ENCODE measurements at regions not wholly inside any gene's neighbourhood (a gene's known extent, or its start where the extent isn't known, plus 50 kb on each side); places are given as distances from the start of the nearest gene placed in this dataset.

DNA sequence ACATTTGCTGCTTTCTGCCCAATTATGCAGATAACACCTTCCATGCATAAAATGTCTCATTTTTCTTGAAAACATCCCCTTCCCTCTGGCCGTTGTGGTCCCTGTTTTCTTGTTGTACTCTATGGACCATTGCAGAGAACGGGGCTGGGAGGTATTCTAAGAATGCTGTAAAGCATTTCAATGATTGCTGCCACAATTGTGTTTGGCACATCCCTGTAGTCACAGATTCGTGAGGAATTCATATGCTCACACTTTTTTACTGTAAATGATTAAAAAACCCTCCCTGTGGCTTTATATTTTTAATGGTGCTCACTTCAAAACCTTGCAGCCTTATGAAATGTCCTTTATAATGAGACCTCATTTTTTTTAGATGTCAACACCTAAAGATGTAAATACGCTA lies 207.2 kb upstream of the GBE1 start:
- TF ChIP-seq, protein P1, sequence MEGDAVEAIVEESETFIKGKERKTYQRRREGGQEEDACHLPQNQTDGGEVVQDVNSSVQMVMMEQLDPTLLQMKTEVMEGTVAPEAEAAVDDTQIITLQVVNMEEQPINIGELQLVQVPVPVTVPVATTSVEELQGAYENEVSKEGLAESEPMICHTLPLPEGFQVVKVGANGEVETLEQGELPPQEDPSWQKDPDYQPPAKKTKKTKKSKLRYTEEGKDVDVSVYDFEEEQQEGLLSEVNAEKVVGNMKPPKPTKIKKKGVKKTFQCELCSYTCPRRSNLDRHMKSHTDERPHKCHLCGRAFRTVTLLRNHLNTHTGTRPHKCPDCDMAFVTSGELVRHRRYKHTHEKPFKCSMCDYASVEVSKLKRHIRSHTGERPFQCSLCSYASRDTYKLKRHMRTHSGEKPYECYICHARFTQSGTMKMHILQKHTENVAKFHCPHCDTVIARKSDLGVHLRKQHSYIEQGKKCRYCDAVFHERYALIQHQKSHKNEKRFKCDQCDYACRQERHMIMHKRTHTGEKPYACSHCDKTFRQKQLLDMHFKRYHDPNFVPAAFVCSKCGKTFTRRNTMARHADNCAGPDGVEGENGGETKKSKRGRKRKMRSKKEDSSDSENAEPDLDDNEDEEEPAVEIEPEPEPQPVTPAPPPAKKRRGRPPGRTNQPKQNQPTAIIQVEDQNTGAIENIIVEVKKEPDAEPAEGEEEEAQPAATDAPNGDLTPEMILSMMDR (conservative IDR thresholded peaks at IDR 0.05), result no peak
- TF ChIP-seq ZFX (IDR thresholded peaks at IDR 0.05), result no peak
- no peak overlapping the region for H3K27ac ChIP-seq

DNA sequence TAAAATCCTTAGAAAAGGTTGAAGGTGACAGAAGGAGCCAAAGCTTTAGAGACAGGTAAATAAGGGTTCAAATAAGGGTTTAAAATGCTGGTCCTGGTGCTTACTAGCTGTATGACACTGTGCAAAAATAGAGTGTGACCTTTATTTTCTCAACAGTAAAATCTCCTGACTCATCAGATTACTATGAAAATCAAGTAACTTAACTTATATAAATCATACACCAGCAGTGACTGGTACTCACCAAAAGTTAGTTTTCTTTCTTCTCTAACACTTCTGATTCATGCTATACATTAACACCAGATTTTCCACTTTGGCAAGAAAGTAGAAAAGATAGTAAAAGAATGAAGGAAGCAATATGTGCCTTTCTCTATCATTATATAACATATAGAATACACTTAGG lies 205.9 kb upstream of the GBE1 start:
- H3K27ac ChIP-seq, result no peak overlapping the region
- TF ChIP-seq, protein P1 (conservative IDR thresholded peaks at IDR 0.05), result no peak
- TF ChIP-seq ZFX (IDR thresholded peaks at IDR 0.05), result no peak

GRCh38 chr3:81965696-81966095 lies 204.3 kb upstream of the GBE1 start:
- H3K27ac ChIP-seq, result no peak overlapping the region
- no peak for TF ChIP-seq ZFX (IDR thresholded peaks at IDR 0.05)
- TF ChIP-seq, protein P1 (conservative IDR thresholded peaks at IDR 0.05), result no peak

DNA sequence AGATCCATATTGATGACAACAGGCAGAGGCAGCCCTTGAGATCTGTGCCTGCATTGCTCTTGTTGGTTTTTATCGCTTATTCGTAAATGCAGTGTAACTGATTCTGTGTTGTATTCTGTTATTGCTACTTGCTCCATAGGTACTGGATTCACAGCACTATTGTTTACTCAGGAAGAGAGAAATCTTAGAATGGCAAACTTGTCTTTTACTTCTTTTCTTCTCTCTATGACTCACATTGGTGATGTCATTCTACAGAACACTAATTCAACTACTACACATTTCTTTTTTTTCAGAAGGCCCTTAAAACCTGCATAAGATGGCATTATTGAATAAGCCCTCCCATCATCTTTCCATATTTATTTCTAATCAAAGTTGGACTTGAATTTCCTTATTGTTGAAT lies 201.0 kb upstream of the GBE1 start:
- no peak for TF ChIP-seq ZFX (IDR thresholded peaks at IDR 0.05)
- TF ChIP-seq, protein P1 (conservative IDR thresholded peaks at IDR 0.05), result no peak
- H3K27ac ChIP-seq, result no peak overlapping the region

GRCh38 chr3:81958972-81959640 lies 197.7 kb upstream of the GBE1 start:
- H3K27ac ChIP-seq, result no peak overlapping the region
- TF ChIP-seq, protein P1 (conservative IDR thresholded peaks at IDR 0.05), result no peak
- TF ChIP-seq ZFX (IDR thresholded peaks at IDR 0.05), result no peak

GRCh38 chr3:81955878-81956277 lies 194.4 kb upstream of the GBE1 start:
- no peak for TF ChIP-seq ZFX (IDR thresholded peaks at IDR 0.05)
- TF ChIP-seq, protein P1 (conservative IDR thresholded peaks at IDR 0.05), result no peak

GRCh38 chr3:81953111-81953510 lies 191.7 kb upstream of the GBE1 start:
- H3K27ac ChIP-seq, result no peak overlapping the region
- TF ChIP-seq, protein P1 (conservative IDR thresholded peaks at IDR 0.05), result no peak
- no peak for TF ChIP-seq ZFX (IDR thresholded peaks at IDR 0.05)

More at GRCh38 chr3:81955878-81956277, 194.4 kb upstream of the GBE1 start:
- no peak overlapping the region for H3K27ac ChIP-seq
